H9 (cell line): ENCODE measurements at regions not wholly inside any gene's neighbourhood (a gene's known extent, or its start where the extent isn't known, plus 50 kb on each side); places are given as distances from the start of the nearest gene placed in this dataset.

Experiments
- DNase-seq: peaks from one replicate; pipeline ENCODE4 v3.0.0-alpha.2; 2017
- H2AFZ ChIP-seq: one replicate; pipeline ENCODE4 v1.6.1; 2013; ENCODE audit warnings: mild to moderate bottlenecking, low read length, control low read depth, moderate library complexity
- H2AK5ac ChIP-seq: 2 replicates; pipeline ENCODE4 v1.6.1; 2013; ENCODE audit warnings: low read length, control low read depth, mixed read lengths; ENCODE audit not compliant: insufficient read length
- H2BK120ac ChIP-seq: one replicate; pipeline ENCODE4 v1.6.1; 2013; ENCODE audit warnings: low read depth, mild to moderate bottlenecking, low read length, control low read depth, inconsistent platforms; ENCODE audit not compliant: poor library complexity, severe bottlenecking
- H2BK12ac ChIP-seq: 2 replicates; pipeline ENCODE4 v1.6.1; 2013; ENCODE audit warnings: low read length, control low read depth, mixed read lengths, low read depth; ENCODE audit not compliant: insufficient read length
- H2BK15ac ChIP-seq: 2 replicates; pipeline ENCODE4 v1.6.1; 2013; ENCODE audit warnings: low read depth, low read length, control low read depth
- H2BK20ac ChIP-seq: one replicate; pipeline ENCODE4 v1.6.1; 2013; ENCODE audit warnings: low read depth, mild to moderate bottlenecking, low read length, control low read depth, inconsistent platforms; ENCODE audit not compliant: poor library complexity, severe bottlenecking
- H2BK5ac ChIP-seq: 2 replicates; pipeline ENCODE4 v1.6.1; 2013; ENCODE audit warnings: low read length, control low read depth, mixed read lengths; ENCODE audit not compliant: insufficient read length
- H3K14ac ChIP-seq: 2 replicates; pipeline ENCODE4 v1.6.1; 2013; ENCODE audit warnings: low read length, control low read depth; ENCODE audit not compliant: insufficient read depth
- H3K18ac ChIP-seq: 2 replicates; pipeline ENCODE4 v1.6.1; 2013; ENCODE audit warnings: low read depth, mild to moderate bottlenecking, mixed read lengths, low read length, control low read depth; ENCODE audit not compliant: insufficient read length
- H3K23ac ChIP-seq: 2 replicates; pipeline ENCODE4 v1.6.1; 2013; ENCODE audit warnings: low read length, control low read depth, mixed read lengths, low read depth; ENCODE audit not compliant: insufficient read length
- H3K23me2 ChIP-seq: 2 replicates; pipeline ENCODE4 v1.6.1; 2013; ENCODE audit warnings: low read depth, mild to moderate bottlenecking, mixed read lengths, low read length, control low read depth; ENCODE audit not compliant: insufficient read length, poor library complexity, severe bottlenecking
- H3K27ac ChIP-seq: 2 replicates; pipeline ENCODE4 v1.5.1; 2013; ENCODE audit warnings: low read length, control low read depth, mixed read lengths, low read depth; ENCODE audit not compliant: insufficient read length
- H3K27me3 ChIP-seq: 2 replicates; pipeline ENCODE4 v1.6.1; 2013; ENCODE audit warnings: low read length, control low read depth, inconsistent platforms; ENCODE audit not compliant: insufficient read depth
- H3K4ac ChIP-seq: 2 replicates; pipeline ENCODE4 v1.6.1; 2013; ENCODE audit warnings: low read depth, mild to moderate bottlenecking, control low read depth, inconsistent platforms, low read length, moderate library complexity
- H3K4me1 ChIP-seq: 2 replicates; pipeline ENCODE4 v1.6.1; 2013; ENCODE audit warnings: low read length, control low read depth, inconsistent platforms; ENCODE audit not compliant: insufficient read depth
- H3K4me2 ChIP-seq: 2 replicates; pipeline ENCODE4 v1.6.1; 2013; ENCODE audit warnings: low read length, control low read depth, mixed read lengths; ENCODE audit not compliant: insufficient read length, insufficient read depth
- H3K56ac ChIP-seq: 2 replicates; pipeline ENCODE4 v1.6.1; 2013; ENCODE audit warnings: low read depth, mild to moderate bottlenecking, mixed read lengths, low read length, control low read depth; ENCODE audit not compliant: insufficient read length
- H3K79me1 ChIP-seq: 2 replicates; pipeline ENCODE4 v1.6.1; 2013; ENCODE audit warnings: low read depth, mild to moderate bottlenecking, moderate library complexity, low read length, control low read depth, inconsistent platforms; ENCODE audit not compliant: insufficient read depth, poor library complexity, severe bottlenecking
- H3K79me2 ChIP-seq: 2 replicates; pipeline ENCODE4 v1.6.1; 2013; ENCODE audit warnings: low read length, control low read depth, inconsistent platforms; ENCODE audit not compliant: insufficient read depth
- H3K9ac ChIP-seq: 2 replicates; pipeline ENCODE4 v1.6.1; 2013; ENCODE audit warnings: low read length, control low read depth, mixed read lengths; ENCODE audit not compliant: insufficient read length; ENCODE audit errors: extremely low read depth
- H3K9me3 ChIP-seq: one replicate; pipeline ENCODE4 v1.6.1; 2013; ENCODE audit warnings: low read depth, low read length, inconsistent platforms; ENCODE audit not compliant: control insufficient read depth
- H3T11ph ChIP-seq: one replicate; pipeline ENCODE4 v1.6.1; 2013; ENCODE audit warnings: mild to moderate bottlenecking, low read length, control low read depth, inconsistent platforms
- H4K20me1 ChIP-seq: one replicate; pipeline ENCODE4 v1.6.1; 2013; ENCODE audit not compliant: control insufficient read depth, insufficient read length, insufficient read depth
- H4K5ac ChIP-seq: 2 replicates; pipeline ENCODE4 v1.6.1; 2013; ENCODE audit warnings: low read depth, mild to moderate bottlenecking, mixed read lengths, low read length, control low read depth; ENCODE audit not compliant: insufficient read length
- H4K8ac ChIP-seq: replicated peaks from 2 replicates; pipeline ENCODE4 v1.6.1; 2013; ENCODE audit warnings: low read length, control low read depth, mixed read lengths, low read depth; ENCODE audit not compliant: insufficient read length
- H4K91ac ChIP-seq: 2 replicates; pipeline ENCODE4 v1.6.1; 2013; ENCODE audit warnings: low read depth, mild to moderate bottlenecking, moderate library complexity, mixed read lengths, low read length, control low read depth; ENCODE audit not compliant: insufficient read length
- H3K27ac Mint-ChIP-seq, 3 experiments: 2 replicates in 2 of 3; 3 replicates in 1 of 3; pipeline ENCODE4 v1.8.0; 2020 to 2021; ENCODE audit warnings: mixed read lengths in 3 of 3, mild to moderate bottlenecking in 1 of 3, moderate library complexity in 1 of 3
- H3K27me3 Mint-ChIP-seq: 2 replicates; pipeline ENCODE4 v1.8.0; 2021; ENCODE audit warnings: low read depth, mild to moderate bottlenecking, moderate library complexity, mixed read lengths
- H3K36me3 Mint-ChIP-seq, 3 experiments: 2 replicates in 2 of 3; 3 replicates in 1 of 3; pipeline ENCODE4 v1.8.0; 2020 to 2021; ENCODE audit warnings: low read depth in 3 of 3, mixed read lengths in 3 of 3; ENCODE audit not compliant: insufficient read depth in 1 of 3
- H3K4me1 Mint-ChIP-seq, 2 experiments: 2 replicates each; pipeline ENCODE4 v1.8.0; 2020; ENCODE audit warnings: mixed read lengths in 2 of 2
- H3K4me3 Mint-ChIP-seq, 2 experiments: 2 replicates in 1 of 2; 3 replicates in 1 of 2; pipeline ENCODE4 v1.8.0; 2020 to 2021; ENCODE audit warnings: mild to moderate bottlenecking in 2 of 2, mixed read lengths in 2 of 2, moderate library complexity in 1 of 2
- H3K9me3 Mint-ChIP-seq, 2 experiments: 2 replicates in 1 of 2; 3 replicates in 1 of 2; pipeline ENCODE4 v1.8.0; 2020; ENCODE audit warnings: mild to moderate bottlenecking in 2 of 2, mixed read lengths in 2 of 2, moderate library complexity in 1 of 2
- CTCF ChIP-seq: fragments of 200-600 bp; sonication (generic); conservative IDR thresholded peaks from 3 replicates; pipeline ENCODE4 v1.8.0; 2021; ENCODE audit warnings: antibody characterized with exemption, mild to moderate bottlenecking
- WGBS: extraction: QIAGEN DNeasy Blood & Tissue Kit; methylation state at CpG from one replicate; pipeline ENCODE4 v1.1.7; 2013; ENCODE audit warnings: missing lambda C conversion rate, low lambda C conversion rate, mixed read lengths; ENCODE audit not compliant: insufficient read length; ENCODE audit errors: extremely low coverage; 5-methylcytosine and 5-hydroxymethylcytosine counted together

- Histone ChIP-seq H3K56ac (no peak overlapping the region), H3K9ac (no peak overlapping the region), H3T11ph (no peak overlapping the region), H2BK120ac (no peak overlapping the region), H3K27ac (no peak overlapping the region), H3K23me2 (no peaks in the 10 kb centered on the region), H2AFZ (no peak overlapping the region), H4K8ac (no peak overlapping the region), H2BK20ac (no peak overlapping the region), H2BK15ac (no peak overlapping the region), H3K79me2 (no peaks in the 10 kb centered on the region), H3K4me2 (no peak overlapping the region), H3K18ac (no peak overlapping the region), H4K20me1 (no peaks in the 10 kb centered on the region), H3K4ac (no peak overlapping the region), H4K5ac (no peak overlapping the region), H3K4me1 (no peaks in the 10 kb centered on the region), H3K14ac (no peak overlapping the region), H3K9me3 (no peaks in the 10 kb centered on the region), H4K91ac (no peak overlapping the region), H2BK5ac (no peak overlapping the region), H3K27me3 (no peaks in the 10 kb centered on the region), H3K79me1 (no peaks in the 10 kb centered on the region), H2AK5ac (no peak overlapping the region), H2BK12ac (no peak overlapping the region), H3K23ac (no peak overlapping the region)
- Mint-ChIP-seq H3K4me3 (no peak overlapping the region), H3K9me3 (peaks cover 11 to 15% of the 10 kb centered on the region in 2 experiments), H3K4me1 (no peaks in the 10 kb centered on the region), H3K27me3 (no peaks in the 10 kb centered on the region), H3K36me3 (peaks cover 5 to 12% (median 5%) of the 10 kb centered on the region in 3 experiments; a peak in 6 of 7 replicates), H3K27ac (no peak overlapping the region)
- DNase-seq, result no peak
- WGBS, result no CpG with 5 or more reads among the region's 2 CpGs
- no peak for TF ChIP-seq CTCF
Measured at GRCh38 chr7:13139436-13139835, 452.0 kb downstream of the ARL4A start.
